H9 (cell line): ENCODE measurements at regions not wholly inside any gene's neighbourhood (a gene's known extent, or its start where the extent isn't known, plus 50 kb on each side); places are given as distances from the start of the nearest gene placed in this dataset.

Experiments used
- DNase-seq: peaks from one replicate; pipeline ENCODE4 v3.0.0-alpha.2; 2017
- H2AFZ ChIP-seq: one replicate; pipeline ENCODE4 v1.6.1; 2013; ENCODE audit warnings: mild to moderate bottlenecking, low read length, control low read depth, moderate library complexity
- H2AK5ac ChIP-seq: 2 replicates; pipeline ENCODE4 v1.6.1; 2013; ENCODE audit warnings: low read length, control low read depth, mixed read lengths; ENCODE audit not compliant: insufficient read length
- H2BK120ac ChIP-seq: one replicate; pipeline ENCODE4 v1.6.1; 2013; ENCODE audit warnings: low read depth, mild to moderate bottlenecking, low read length, control low read depth, inconsistent platforms; ENCODE audit not compliant: poor library complexity, severe bottlenecking
- H2BK12ac ChIP-seq: 2 replicates; pipeline ENCODE4 v1.6.1; 2013; ENCODE audit warnings: low read length, control low read depth, mixed read lengths, low read depth; ENCODE audit not compliant: insufficient read length
- H2BK15ac ChIP-seq: 2 replicates; pipeline ENCODE4 v1.6.1; 2013; ENCODE audit warnings: low read depth, low read length, control low read depth
- H2BK20ac ChIP-seq: one replicate; pipeline ENCODE4 v1.6.1; 2013; ENCODE audit warnings: low read depth, mild to moderate bottlenecking, low read length, control low read depth, inconsistent platforms; ENCODE audit not compliant: poor library complexity, severe bottlenecking
- H2BK5ac ChIP-seq: 2 replicates; pipeline ENCODE4 v1.6.1; 2013; ENCODE audit warnings: low read length, control low read depth, mixed read lengths; ENCODE audit not compliant: insufficient read length
- H3K14ac ChIP-seq: 2 replicates; pipeline ENCODE4 v1.6.1; 2013; ENCODE audit warnings: low read length, control low read depth; ENCODE audit not compliant: insufficient read depth
- H3K18ac ChIP-seq: 2 replicates; pipeline ENCODE4 v1.6.1; 2013; ENCODE audit warnings: low read depth, mild to moderate bottlenecking, mixed read lengths, low read length, control low read depth; ENCODE audit not compliant: insufficient read length
- H3K23ac ChIP-seq: 2 replicates; pipeline ENCODE4 v1.6.1; 2013; ENCODE audit warnings: low read length, control low read depth, mixed read lengths, low read depth; ENCODE audit not compliant: insufficient read length
- H3K23me2 ChIP-seq: 2 replicates; pipeline ENCODE4 v1.6.1; 2013; ENCODE audit warnings: low read depth, mild to moderate bottlenecking, mixed read lengths, low read length, control low read depth; ENCODE audit not compliant: insufficient read length, poor library complexity, severe bottlenecking
- H3K27ac ChIP-seq: 2 replicates; pipeline ENCODE4 v1.5.1; 2013; ENCODE audit warnings: low read length, control low read depth, mixed read lengths, low read depth; ENCODE audit not compliant: insufficient read length
- H3K27me3 ChIP-seq: 2 replicates; pipeline ENCODE4 v1.6.1; 2013; ENCODE audit warnings: low read length, control low read depth, inconsistent platforms; ENCODE audit not compliant: insufficient read depth
- H3K4ac ChIP-seq: 2 replicates; pipeline ENCODE4 v1.6.1; 2013; ENCODE audit warnings: low read depth, mild to moderate bottlenecking, control low read depth, inconsistent platforms, low read length, moderate library complexity
- H3K4me1 ChIP-seq: 2 replicates; pipeline ENCODE4 v1.6.1; 2013; ENCODE audit warnings: low read length, control low read depth, inconsistent platforms; ENCODE audit not compliant: insufficient read depth
- H3K4me2 ChIP-seq: 2 replicates; pipeline ENCODE4 v1.6.1; 2013; ENCODE audit warnings: low read length, control low read depth, mixed read lengths; ENCODE audit not compliant: insufficient read length, insufficient read depth
- H3K56ac ChIP-seq: 2 replicates; pipeline ENCODE4 v1.6.1; 2013; ENCODE audit warnings: low read depth, mild to moderate bottlenecking, mixed read lengths, low read length, control low read depth; ENCODE audit not compliant: insufficient read length
- H3K79me1 ChIP-seq: 2 replicates; pipeline ENCODE4 v1.6.1; 2013; ENCODE audit warnings: low read depth, mild to moderate bottlenecking, moderate library complexity, low read length, control low read depth, inconsistent platforms; ENCODE audit not compliant: insufficient read depth, poor library complexity, severe bottlenecking
- H3K79me2 ChIP-seq: 2 replicates; pipeline ENCODE4 v1.6.1; 2013; ENCODE audit warnings: low read length, control low read depth, inconsistent platforms; ENCODE audit not compliant: insufficient read depth
- H3K9ac ChIP-seq: 2 replicates; pipeline ENCODE4 v1.6.1; 2013; ENCODE audit warnings: low read length, control low read depth, mixed read lengths; ENCODE audit not compliant: insufficient read length; ENCODE audit errors: extremely low read depth
- H3K9me3 ChIP-seq: one replicate; pipeline ENCODE4 v1.6.1; 2013; ENCODE audit warnings: low read depth, low read length, inconsistent platforms; ENCODE audit not compliant: control insufficient read depth
- H3T11ph ChIP-seq: one replicate; pipeline ENCODE4 v1.6.1; 2013; ENCODE audit warnings: mild to moderate bottlenecking, low read length, control low read depth, inconsistent platforms
- H4K20me1 ChIP-seq: one replicate; pipeline ENCODE4 v1.6.1; 2013; ENCODE audit not compliant: control insufficient read depth, insufficient read length, insufficient read depth
- H4K5ac ChIP-seq: 2 replicates; pipeline ENCODE4 v1.6.1; 2013; ENCODE audit warnings: low read depth, mild to moderate bottlenecking, mixed read lengths, low read length, control low read depth; ENCODE audit not compliant: insufficient read length
- H4K8ac ChIP-seq: replicated peaks from 2 replicates; pipeline ENCODE4 v1.6.1; 2013; ENCODE audit warnings: low read length, control low read depth, mixed read lengths, low read depth; ENCODE audit not compliant: insufficient read length
- H4K91ac ChIP-seq: 2 replicates; pipeline ENCODE4 v1.6.1; 2013; ENCODE audit warnings: low read depth, mild to moderate bottlenecking, moderate library complexity, mixed read lengths, low read length, control low read depth; ENCODE audit not compliant: insufficient read length
- H3K27ac Mint-ChIP-seq, 3 experiments: 2 replicates in 2 of 3; 3 replicates in 1 of 3; pipeline ENCODE4 v1.8.0; 2020 to 2021; ENCODE audit warnings: mixed read lengths in 3 of 3, mild to moderate bottlenecking in 1 of 3, moderate library complexity in 1 of 3
- H3K27me3 Mint-ChIP-seq: 2 replicates; pipeline ENCODE4 v1.8.0; 2021; ENCODE audit warnings: low read depth, mild to moderate bottlenecking, moderate library complexity, mixed read lengths
- H3K36me3 Mint-ChIP-seq, 3 experiments: 2 replicates in 2 of 3; 3 replicates in 1 of 3; pipeline ENCODE4 v1.8.0; 2020 to 2021; ENCODE audit warnings: low read depth in 3 of 3, mixed read lengths in 3 of 3; ENCODE audit not compliant: insufficient read depth in 1 of 3
- H3K4me1 Mint-ChIP-seq, 2 experiments: 2 replicates each; pipeline ENCODE4 v1.8.0; 2020; ENCODE audit warnings: mixed read lengths in 2 of 2
- H3K4me3 Mint-ChIP-seq, 2 experiments: 2 replicates in 1 of 2; 3 replicates in 1 of 2; pipeline ENCODE4 v1.8.0; 2020 to 2021; ENCODE audit warnings: mild to moderate bottlenecking in 2 of 2, mixed read lengths in 2 of 2, moderate library complexity in 1 of 2
- H3K9me3 Mint-ChIP-seq, 2 experiments: 2 replicates in 1 of 2; 3 replicates in 1 of 2; pipeline ENCODE4 v1.8.0; 2020; ENCODE audit warnings: mild to moderate bottlenecking in 2 of 2, mixed read lengths in 2 of 2, moderate library complexity in 1 of 2
- WGBS: extraction: QIAGEN DNeasy Blood & Tissue Kit; methylation state at CpG from one replicate; pipeline ENCODE4 v1.1.7; 2013; ENCODE audit warnings: missing lambda C conversion rate, low lambda C conversion rate, mixed read lengths; ENCODE audit not compliant: insufficient read length; ENCODE audit errors: extremely low coverage; 5-methylcytosine and 5-hydroxymethylcytosine counted together
- TF ChIP-seq, protein P1 (sequence below): fragments of 200-600 bp; sonication (generic); conservative IDR thresholded peaks from 3 replicates; pipeline ENCODE4 v1.8.0; 2021; ENCODE audit warnings: antibody characterized with exemption, mild to moderate bottlenecking

DNA sequence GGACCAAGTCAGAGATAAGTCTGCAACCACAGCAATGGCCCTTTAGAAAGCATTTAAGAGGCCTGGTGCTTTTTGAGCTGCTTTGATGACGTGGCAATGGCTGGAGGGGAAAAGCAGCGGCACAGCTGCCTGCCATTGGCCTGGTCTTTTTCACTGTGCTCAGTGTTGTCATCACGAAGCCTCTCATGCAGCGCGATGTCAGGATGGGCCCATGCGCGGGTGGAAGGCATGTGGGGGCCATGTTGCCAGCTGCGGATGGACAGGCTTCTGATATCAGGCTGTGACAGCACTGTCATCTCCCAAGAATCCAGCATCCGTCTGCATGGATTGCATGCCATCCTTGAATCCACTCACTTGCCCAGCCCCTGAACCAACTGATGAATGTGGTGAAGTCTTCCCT is 204.5 kb downstream of the ACKR3 start:
- no peak overlapping the region for H2AFZ ChIP-seq
- peaks cover 3% of the 10 kb centered on the region in 2 experiments; a peak in 1 of 4 replicates for H3K4me1 Mint-ChIP-seq
- no peak overlapping the region for H2BK120ac ChIP-seq
- TF ChIP-seq, protein P1, sequence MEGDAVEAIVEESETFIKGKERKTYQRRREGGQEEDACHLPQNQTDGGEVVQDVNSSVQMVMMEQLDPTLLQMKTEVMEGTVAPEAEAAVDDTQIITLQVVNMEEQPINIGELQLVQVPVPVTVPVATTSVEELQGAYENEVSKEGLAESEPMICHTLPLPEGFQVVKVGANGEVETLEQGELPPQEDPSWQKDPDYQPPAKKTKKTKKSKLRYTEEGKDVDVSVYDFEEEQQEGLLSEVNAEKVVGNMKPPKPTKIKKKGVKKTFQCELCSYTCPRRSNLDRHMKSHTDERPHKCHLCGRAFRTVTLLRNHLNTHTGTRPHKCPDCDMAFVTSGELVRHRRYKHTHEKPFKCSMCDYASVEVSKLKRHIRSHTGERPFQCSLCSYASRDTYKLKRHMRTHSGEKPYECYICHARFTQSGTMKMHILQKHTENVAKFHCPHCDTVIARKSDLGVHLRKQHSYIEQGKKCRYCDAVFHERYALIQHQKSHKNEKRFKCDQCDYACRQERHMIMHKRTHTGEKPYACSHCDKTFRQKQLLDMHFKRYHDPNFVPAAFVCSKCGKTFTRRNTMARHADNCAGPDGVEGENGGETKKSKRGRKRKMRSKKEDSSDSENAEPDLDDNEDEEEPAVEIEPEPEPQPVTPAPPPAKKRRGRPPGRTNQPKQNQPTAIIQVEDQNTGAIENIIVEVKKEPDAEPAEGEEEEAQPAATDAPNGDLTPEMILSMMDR: no peak
- H3K4me1 ChIP-seq: no peaks in the 10 kb centered on the region
- no peaks in the 10 kb centered on the region for H3K9me3 ChIP-seq
- no peak overlapping the region for H4K91ac ChIP-seq
- H3K23me2 ChIP-seq: no peaks in the 10 kb centered on the region
- H3K4me3 Mint-ChIP-seq: no peak overlapping the region
- H2BK15ac ChIP-seq: no peak overlapping the region
- no peak overlapping the region for H3K27ac ChIP-seq
- no peak for DNase-seq
- H4K8ac ChIP-seq: no peak overlapping the region
- no peaks in the 10 kb centered on the region for H3K9me3 Mint-ChIP-seq
- no peaks in the 10 kb centered on the region for H3K27me3 ChIP-seq
- no peak overlapping the region for H4K5ac ChIP-seq
- no peak overlapping the region for H3K9ac ChIP-seq
- H2BK12ac ChIP-seq: no peak overlapping the region
- H3K27ac Mint-ChIP-seq: no peak overlapping the region; a peak in 1 of 7 replicates
- H3T11ph ChIP-seq: no peak overlapping the region
- no peak overlapping the region for H3K14ac ChIP-seq
- no peak overlapping the region for H2AK5ac ChIP-seq
- no CpG with 5 or more reads among the region's 9 CpGs for WGBS
- H3K4me2 ChIP-seq: no peak overlapping the region
- no peaks in the 10 kb centered on the region for H3K79me2 ChIP-seq
- no peaks in the 10 kb centered on the region for H3K79me1 ChIP-seq
- H3K56ac ChIP-seq: no peak overlapping the region
- no peaks in the 10 kb centered on the region for H3K36me3 Mint-ChIP-seq
- no peak overlapping the region for H3K18ac ChIP-seq
- H3K23ac ChIP-seq: no peak overlapping the region
- no peak overlapping the region for H3K4ac ChIP-seq
- H4K20me1 ChIP-seq: no peaks in the 10 kb centered on the region
- no peak overlapping the region for H2BK5ac ChIP-seq
- H3K27me3 Mint-ChIP-seq: peaks cover 9% of the 10 kb centered on the region; the same call in 1 of the 2 replicates
- H2BK20ac ChIP-seq: no peak overlapping the region
